NCI-H1417 (cell line): ENCODE measurements at regions not wholly inside any gene's neighbourhood (a gene's known extent, or its start where the extent isn't known, plus 50 kb on each side); places are given as distances from the start of the nearest gene placed in this dataset.

Experiments
- DNase-seq, 3 experiments: peaks; one replicate each; lab custom pipeline; 2025; lab: John Stamatoyannopoulos, UW

DNA sequence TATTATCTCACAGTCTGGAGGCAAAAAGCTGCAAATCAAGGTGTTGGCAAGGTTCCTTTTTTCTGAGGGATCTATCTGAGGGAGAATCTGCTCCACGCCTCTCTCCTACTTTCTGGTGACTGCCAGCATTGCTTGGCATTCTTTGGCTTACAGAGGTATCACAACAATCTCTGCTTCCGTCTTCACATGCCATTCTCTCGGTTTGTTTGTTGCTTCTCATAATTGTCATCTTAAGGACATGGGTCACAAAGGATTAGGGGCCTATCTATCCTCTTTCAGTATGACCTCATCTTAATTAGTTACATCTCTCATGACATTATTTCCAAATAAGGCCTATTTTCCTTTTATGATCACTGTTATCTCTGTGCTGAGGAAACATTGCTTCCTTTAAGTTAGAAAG is 345.0 kb downstream of the FOXG1 start:
- no peak for DNase-seq

DNA sequence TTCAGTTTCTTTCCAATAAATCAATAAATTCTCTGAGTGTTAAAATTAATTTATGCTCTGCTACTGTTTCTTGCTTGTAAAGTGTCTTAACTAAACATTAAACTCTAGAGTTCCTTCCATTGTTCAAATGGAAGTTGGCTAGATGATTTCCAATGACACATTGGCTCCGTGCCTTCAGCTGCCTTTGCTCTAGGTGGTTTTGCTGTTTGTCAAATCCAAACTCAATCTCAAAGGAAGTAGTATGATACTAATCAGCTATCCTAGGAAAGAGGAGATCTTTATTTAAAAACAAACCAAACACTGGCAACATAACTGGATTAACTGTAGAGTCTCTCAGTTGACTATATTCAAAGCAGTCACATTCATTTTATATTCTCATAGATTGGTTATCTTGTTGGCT is 356.4 kb downstream of the FOXG1 start:
- DNase-seq, result no peak

DNA sequence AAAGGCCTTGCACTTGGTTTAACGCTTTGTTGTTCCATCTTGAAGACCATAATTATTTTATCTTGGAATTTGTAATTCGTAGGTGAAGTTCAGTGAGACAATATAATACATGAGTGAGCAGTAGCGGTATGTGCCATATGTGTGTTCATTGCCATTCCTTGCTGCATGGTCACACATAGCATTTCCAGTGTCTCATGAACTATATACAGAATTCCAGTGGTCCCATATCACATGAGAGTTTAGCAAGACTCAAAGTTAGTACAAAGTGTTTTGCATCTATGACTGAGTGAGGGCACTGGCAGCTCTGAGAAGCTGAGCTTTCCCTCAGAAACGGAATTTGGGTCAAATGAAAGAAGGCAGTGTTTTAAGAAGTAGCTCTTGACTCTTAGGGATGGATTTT is 359.8 kb downstream of the FOXG1 start:
- no peak for DNase-seq

DNA sequence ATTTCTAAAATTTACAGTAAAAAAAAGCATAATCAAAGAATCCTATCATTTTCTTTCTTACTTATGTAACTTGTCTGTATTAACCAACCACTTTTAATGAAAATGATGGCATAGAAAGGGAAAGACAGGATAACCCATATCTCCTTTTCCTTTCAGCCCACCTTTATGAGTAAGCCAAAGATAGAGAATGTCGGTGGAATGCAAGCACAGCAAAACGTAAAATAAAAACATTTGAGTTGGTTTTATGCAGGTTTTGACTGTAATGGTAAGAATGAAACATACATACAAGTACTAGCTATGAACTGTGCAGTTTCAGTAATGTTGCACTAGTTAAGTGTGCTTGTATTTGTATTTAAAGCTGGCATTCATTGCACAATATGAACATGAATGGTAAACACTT is 360.3 kb downstream of the FOXG1 start:
- DNase-seq, result no peak

DNA sequence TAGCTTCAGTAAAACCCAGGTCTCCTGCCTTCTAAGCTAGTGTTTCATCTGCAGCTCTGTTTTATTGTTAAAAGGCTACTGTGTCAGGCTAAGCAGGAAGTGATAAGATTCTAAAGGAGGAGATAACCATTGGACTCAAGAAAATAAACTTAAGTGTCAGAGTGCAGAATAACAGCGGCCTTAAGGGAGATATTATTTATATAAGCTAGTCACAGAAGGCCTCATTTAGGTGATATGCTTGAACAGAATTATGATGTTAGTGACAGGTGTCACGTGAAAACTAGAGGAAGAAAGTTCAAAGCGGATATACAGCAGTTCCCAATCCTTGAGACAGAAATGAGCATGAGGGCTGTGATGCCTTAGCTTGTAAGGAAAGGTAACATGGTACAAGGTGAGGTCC is 373.4 kb downstream of the FOXG1 start:
- DNase-seq, result no peak

DNA sequence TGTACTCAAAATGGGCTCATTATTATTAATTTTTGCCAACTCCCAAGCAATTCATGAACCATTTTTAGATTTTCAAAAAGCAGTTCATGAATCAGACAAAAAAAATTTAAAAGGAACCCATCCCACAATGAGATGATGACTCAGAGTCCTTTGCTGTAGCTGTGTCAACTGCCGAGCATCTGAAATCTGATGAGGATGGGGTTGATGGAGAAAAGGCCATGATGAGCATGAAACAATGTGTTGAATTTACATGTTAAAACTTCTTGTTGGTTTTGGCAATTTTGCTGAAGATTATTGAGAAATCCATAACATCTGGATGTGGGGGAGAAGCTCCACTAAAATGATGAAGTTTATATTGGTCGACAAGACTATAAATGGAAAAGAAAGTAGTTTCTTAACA is 378.0 kb downstream of the FOXG1 start:
- DNase-seq, result no peak

DNA sequence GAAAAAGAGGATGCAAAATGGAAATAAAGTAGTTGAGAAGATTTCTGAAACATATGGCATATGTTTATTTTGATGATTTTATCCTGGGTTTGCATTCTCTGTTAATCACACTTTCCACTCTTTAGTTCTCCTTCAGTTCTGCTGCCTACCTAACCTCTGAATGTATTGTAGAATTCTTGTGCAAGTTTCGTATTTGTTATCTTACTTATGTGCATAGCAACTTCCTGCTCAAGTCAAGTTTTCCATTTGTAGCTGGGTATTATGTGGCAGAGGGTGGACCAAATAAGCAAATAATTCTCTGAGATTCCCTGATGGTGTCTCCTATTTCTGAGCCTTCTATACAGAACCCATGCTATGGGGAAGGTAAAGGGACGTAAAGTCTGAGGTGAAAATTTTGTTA is 381.6 kb downstream of the FOXG1 start:
- DNase-seq, result no peak

DNA sequence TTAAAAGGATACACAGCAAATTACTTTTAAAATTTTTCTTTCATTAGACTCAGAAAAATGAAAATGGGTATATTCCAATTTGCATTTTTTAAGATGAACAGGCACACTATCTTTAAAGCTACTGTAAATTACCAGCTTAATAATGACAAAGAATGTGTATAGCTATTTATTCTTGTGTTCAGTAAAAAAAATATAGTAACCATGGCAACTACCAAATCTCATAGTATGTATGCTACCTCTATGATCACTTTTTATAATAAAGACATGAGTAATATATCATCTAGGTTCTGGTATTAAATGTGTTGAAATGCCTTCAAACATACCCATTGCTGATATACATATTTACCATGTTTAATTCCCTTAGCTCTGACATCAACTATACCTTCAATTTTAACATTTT is 383.2 kb downstream of the FOXG1 start:
- no peak for DNase-seq

DNA sequence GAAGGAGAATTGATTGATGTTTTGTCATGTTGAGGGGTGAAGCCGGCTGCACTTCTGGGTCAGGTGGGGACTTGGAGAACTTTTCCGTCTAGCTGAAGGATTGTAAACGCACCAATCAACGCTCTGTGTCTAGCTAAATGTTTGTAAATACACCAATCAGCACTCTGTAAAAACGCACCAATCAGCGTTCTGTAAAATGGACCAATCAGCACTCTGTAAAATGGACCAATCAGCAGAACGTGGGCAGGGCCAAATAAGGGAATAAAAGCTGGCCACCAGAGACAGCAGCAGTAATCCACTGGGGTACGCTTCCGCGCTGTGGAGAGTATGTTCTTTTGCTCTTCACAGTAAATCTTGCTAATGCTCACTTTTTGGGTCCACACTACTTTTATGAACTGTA is 384.1 kb downstream of the FOXG1 start:
- DNase-seq, result no peak

DNA sequence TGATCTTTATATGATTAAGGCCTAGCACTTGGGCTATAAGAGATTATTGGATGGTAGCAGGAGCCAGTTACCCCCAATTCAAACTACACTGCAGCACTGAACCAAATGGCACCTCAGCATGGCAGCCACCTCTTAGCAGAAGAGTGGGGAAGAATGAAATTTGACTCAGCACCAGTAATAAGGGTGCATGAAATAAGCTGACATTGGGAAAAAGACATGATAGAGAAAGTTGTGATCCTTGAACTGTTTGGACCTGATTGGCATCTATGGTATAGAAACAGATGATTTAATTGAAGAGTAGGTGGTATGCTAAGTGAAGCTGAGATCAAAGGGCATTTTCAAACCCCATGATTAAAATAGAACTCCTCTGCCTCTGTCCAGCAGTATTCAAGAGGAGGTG is 389.5 kb downstream of the FOXG1 start:
- DNase-seq, result no peak

DNA sequence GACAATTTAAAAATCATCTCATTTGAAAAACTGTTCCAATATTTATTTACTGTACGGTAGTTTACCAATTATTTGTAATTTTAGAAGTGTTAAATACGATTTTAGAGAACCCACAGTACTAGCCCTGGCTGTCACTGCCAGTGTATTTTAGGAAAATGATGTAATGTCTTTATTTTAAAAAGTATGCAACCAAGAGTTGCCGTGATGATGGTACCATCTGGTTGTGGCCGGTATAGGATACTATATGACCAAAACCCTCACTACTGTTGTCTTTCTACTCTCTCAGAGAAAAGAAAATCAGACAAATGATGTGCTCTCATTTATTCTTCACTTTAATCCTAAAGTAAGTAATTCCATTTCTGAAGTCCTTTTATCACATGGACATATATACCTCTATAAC is 395.0 kb downstream of the FOXG1 start:
- no peak for DNase-seq

DNA sequence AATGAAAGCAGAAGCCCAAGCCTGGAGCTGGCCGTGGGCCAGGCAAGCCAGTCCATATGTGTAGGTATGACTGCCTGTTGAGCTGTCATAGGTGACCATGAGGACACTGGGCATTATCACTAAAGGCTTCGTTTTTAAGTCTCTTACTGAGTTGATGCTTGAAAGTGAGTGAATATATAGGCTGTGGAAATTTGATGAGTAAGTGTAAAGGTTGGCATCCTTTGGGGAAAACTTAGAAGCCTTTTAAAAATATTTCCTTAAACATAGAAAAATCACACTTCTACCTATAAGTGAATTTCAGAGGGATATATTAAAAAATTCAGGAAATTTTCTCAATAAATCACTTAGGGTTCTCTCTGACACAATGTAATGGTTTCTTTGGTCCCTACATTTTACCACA is 396.5 kb downstream of the FOXG1 start:
- DNase-seq, result no peak

DNA sequence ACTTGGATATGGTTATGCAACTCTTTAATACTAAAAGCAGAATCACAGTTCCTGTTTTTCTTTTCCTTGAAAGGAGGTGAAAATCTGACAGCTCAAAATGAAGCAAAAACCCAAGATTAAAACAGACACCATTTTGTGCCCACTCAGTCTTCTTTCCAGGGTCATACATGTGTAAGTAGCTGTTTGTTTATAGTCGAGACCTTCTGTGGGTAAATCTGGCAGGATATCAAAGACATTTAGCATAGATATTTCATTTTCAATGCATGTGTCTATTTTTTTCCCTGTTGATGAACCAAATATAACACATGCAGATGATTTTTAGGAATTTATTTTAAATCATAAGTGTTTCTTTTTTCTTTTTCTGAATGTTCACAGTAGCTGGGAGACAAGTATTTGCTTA is 398.8 kb downstream of the FOXG1 start:
- no peak for DNase-seq

DNA sequence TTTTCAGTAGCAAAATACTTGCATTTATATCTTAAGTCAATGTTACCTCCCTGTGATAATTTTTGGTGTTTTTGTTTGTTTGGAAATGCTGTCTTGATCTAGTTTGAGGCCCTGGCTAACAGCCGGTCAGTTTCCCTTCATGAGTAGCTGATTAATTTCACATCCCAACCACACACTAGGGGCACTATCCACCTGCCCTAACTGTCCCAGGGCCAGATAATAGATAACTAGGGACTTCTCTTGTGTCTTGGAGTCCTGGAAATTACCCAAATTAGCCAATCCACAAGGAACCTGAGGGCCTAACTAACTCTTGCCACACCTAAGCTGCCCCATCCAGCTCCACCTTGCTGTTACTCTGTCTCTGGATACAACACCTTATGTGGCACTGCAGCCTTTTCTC is 399.9 kb downstream of the FOXG1 start:
- no peak for DNase-seq

DNA sequence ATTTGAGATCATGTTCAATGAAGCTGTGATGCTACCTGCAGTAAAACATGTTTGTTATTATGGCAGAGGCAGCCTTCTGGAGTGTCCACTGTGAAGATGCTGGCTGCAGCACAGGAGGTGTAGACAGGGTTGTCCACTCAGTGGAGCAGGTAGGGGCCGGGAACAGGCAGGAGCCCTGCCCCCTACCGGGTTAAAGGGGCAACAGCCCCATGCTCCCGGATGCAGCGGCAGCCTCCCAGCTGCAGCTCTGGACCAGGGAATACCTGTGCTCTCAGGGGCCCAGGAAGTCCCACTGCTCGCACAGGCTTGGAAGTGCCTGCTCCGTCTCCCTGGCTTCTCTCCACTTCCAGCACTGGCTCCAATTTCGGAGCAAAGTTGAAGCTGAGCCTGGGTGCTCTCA is 401.6 kb downstream of the FOXG1 start:
- no peak for DNase-seq

DNA sequence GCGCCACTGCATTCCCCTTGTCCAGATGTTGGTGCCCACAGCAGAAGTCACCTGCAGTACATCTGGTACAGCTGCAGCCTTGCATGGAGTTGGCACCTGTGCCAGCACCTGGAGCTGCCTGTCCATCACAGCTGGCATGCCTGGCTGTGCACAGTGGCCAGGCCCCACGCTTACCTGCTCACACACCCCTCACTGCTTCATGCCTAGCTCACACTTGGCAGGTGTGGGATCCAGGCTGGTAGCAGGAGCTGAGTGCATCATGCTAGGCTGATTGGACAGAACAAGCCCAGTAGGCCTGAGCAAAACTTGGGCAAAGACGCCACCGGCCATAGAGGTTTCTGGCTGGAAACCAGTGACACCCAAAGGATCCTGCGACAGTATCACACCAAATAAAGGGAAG is 402.8 kb downstream of the FOXG1 start:
- DNase-seq, result no peak

DNA sequence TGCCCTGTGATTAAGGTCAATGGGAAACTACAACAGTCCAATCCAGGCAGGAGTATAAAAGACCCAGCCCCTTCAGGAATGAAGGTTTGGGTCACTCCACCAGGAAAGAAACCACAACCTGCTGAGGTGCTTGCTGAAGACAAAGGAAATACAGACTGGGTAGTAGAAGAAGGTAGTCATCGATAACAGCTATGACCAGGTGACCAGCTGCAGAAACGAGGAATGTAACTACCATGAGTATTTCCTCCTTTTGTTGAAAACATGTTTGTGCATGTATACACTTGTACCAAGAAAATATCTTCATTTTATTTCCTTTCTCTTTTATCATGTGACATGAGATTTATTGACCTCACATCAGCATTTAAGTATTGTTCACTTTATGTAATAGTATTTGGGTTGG is 409.1 kb downstream of the FOXG1 start:
- DNase-seq, result no peak

DNA sequence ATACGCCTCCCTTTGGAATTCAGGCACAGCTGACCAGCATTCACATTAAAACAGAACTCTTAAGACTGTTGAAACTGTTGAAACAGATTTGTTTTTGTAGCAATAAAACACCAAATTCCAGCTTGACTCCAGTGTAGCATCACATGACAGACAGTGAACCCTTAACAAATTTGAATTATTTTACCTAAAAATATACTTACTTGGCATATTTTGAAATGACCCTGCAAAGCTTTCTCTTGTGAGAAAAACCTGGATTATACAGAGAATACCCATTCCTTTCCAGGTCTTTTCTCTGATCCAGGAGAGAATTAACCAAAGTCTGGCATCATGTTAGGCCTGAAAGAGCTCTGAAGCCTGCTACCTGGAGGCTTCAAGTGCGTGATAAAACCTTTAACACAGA is 410.3 kb downstream of the FOXG1 start:
- no peak for DNase-seq

DNA sequence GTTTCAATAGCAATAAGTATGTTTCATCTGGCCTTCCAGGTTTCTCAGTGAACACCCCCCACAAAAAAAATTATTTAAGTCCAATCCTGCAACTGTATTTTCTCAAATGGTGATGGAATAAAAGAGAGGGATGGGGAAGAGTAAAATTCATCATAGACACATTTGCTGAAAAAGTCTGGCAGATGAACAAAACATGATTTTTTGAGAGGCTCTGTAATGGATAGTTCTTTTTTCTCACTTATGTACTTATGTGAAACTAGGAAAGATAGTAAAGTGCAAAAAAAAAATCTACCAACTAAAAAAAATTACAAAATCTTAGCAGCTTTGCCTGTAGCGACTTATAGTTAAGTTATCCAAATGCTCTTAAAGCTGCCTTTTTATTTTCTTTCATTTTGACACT is 412.4 kb downstream of the FOXG1 start:
- DNase-seq, result no peak

DNA sequence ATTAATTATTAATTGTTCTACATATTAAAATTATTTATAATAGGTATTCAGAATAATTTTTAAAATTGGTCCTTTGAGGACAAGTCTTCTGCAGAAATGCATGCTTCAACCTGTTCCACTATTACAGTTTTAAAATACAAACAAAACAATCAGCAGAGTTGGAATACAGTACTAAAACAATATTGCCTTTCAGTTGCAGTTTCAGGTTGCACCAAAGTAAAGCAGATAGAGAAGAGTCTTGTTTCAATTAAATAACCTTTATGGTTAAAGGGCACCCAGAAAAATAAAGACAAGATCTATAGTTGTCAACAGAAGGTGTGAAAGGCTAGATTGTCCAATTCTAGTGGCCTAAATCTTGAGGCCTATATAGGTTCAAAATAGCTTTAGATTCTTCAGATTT is 424.5 kb downstream of the FOXG1 start:
- no peak for DNase-seq

DNA sequence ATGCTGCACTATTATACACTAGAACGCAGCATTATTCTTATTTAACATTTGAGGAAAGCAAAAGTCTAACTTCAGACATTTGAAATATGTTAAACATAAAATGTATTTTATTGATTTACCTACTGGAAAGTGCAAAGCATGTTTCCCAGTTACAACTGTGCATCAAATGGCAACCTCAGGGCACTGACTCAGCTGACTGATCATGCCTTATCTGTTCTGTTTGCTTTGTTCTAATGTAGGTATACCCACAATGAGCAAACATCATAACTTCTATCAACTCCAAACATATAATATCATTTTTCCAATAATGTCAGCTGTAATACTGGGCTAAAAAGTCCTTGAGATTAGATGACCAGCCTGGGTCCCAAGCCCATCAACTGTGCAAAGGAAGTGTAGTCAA is 431.0 kb downstream of the FOXG1 start:
- DNase-seq, result no peak

DNA sequence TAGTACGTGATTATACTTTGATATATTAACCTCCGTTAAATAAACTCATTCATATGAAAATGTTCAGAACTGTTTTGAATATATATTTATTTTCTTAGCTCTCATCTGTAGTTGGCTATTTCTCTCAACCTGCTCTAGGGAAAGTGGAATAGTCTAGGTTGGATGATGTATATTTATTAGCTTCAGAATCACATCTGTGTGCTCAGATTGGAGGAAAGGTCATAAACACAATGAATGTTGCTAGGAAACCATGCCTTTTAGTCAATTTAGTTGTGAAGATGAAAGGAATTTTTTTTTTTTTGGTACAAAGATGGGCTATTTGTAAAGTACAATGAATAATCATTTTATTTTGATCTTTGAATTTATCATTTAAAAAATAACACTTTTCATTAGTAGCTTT is 439.1 kb downstream of the FOXG1 start:
- DNase-seq, result peak in 2 of 3 experiments; percentile 10 to 79

DNA sequence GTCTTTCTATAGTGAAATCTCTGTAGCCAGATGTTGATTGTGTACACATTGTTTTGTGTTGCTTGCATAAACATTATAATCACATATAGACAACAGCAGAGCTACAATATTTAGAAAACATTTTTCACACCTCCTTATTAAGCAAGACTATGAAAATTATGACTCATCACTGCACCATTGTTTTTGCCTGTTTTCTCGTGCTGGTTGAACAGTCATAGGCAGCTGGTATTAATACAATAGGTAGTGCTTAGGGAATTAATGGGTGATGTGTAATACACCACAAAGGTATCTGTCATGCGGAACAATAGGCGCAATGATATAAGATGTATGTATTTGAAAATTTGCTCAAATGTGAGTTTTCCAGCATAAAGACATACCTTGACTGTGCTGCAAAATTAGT is 449.3 kb downstream of the FOXG1 start:
- DNase-seq, result peak in 1 of 3 experiments; percentile 99

DNA sequence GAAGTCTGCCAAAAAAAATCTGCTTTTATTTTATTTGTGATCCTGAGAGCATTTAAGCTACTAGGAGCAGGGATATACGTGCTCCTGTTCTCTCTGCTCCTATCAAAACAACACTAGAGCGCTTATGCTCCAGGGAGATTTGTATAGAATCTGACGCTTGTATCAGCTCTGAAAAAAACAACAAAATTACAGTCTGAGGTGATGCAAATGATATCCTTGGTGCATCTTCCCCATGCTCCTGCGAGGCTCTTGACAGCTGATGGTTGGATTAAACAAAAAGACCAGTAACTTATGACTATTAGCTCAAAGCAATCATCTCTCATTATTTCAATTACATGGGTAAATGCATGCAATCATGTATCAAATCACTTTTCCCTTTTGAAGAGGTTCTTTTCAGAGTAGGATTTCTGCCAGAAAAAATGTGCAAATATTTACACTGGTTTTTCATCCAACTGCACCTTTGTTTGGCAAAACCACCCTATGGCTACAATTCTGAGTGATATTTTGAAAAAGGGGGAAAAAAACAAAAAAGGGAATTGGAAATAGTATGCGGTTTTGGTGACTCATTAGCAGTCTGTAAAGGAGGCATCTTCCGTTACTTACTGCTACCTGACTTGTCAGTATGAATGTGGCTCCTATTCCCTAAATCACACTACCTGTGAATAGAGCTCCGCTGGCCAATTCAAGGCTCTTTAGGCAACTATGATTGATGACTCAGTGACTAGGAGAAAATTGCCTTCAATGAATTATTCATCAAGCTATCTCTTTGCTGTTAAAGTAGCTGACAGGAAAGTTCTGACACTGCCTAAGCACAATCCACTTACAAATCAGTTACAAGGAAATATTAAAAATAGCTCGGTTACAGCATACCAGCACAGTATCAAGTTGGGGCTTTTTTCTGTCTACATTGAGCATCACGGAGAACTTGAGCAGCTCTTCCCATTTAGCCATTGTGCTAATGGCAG is 450.0 kb downstream of the FOXG1 start:
- peak; percentile 98 to 100 (median 99) for DNase-seq
